ENCODE measurements at regions not wholly inside any gene's neighbourhood (a gene's known extent, or its start where the extent isn't known, plus 50 kb on each side); places are given as distances from the start of the nearest gene placed in this dataset.

DNA sequence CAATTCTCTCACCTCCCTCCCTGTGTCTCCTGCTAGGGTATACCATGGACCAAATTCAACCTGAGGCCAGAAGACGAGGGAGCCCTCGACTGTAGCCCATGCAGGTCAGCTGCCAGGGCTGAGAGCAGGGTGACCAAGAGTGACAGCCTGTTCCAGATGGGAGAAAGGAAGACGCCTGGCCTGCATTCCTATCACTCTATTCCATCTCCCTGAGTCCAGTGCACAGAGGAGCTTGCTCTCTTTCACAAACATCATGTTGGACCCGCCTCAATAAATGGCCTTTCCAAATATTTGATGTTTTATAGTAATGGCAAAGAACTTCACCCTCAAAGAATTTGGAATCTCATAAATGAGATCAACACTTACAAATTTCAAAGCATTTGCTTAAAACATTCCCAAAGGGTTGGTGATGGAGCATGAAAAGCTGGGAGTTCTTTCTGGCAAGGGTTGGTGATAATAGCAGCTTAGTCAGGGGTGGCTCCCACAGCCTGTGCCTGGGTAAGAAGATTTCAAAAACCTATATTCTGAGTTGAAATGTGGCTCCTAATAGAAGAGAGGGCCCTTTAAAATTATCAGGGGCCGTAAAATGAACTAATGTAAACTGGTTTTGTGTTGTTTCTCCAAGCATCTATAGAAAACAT, 393.1 kb downstream of the EFNA5 start:
- TF ChIP-seq, protein P1, sequence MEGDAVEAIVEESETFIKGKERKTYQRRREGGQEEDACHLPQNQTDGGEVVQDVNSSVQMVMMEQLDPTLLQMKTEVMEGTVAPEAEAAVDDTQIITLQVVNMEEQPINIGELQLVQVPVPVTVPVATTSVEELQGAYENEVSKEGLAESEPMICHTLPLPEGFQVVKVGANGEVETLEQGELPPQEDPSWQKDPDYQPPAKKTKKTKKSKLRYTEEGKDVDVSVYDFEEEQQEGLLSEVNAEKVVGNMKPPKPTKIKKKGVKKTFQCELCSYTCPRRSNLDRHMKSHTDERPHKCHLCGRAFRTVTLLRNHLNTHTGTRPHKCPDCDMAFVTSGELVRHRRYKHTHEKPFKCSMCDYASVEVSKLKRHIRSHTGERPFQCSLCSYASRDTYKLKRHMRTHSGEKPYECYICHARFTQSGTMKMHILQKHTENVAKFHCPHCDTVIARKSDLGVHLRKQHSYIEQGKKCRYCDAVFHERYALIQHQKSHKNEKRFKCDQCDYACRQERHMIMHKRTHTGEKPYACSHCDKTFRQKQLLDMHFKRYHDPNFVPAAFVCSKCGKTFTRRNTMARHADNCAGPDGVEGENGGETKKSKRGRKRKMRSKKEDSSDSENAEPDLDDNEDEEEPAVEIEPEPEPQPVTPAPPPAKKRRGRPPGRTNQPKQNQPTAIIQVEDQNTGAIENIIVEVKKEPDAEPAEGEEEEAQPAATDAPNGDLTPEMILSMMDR (IDR thresholded peaks at IDR 0.05): no peak
- H3K9me3 ChIP-seq: no peaks in the 10 kb centered on the region

DNA sequence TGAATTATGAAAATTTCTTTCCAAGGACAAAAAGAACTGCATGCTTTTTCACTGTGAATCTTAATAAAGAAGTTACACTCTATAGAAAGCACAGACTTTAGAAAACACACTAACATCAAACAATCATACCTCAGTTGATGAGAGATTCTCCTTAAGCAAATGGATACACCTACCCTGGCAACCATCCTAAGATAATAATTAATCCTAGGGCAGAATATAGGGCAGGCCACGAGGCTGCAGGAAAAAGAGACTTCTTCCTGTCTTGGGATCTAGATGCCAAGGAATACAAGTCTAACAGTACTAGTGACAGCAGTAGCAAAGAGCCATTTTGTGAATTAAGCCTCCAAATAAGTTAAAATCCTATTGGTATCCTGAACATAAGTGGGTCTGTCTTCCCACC, 395.4 kb downstream of the EFNA5 start:
- Histone ChIP-seq H3K27me3 (no peaks in the 10 kb centered on the region), H3K27ac (no peak overlapping the region), H3K4me3 (no peak overlapping the region), H3K9me3 (no peaks in the 10 kb centered on the region), H3K4me1 (no peaks in the 10 kb centered on the region), H3K36me3 (no peaks in the 10 kb centered on the region)
- DNase-seq: no peak
- TF ChIP-seq, protein P1 (IDR thresholded peaks at IDR 0.05): no peak
- intact Hi-C loops (cut with DNase I; ENCODE audit: low total_unique reads): loop anchor here (5.0 kb wide), 1 partner anchor 127 kb away; no protein-coding TSS in a partner anchor

More for the DNA sequence above, 393.1 kb downstream of the EFNA5 start:
- no peak for DNase-seq
- no peak overlapping the region for H3K4me3 ChIP-seq
- no peak overlapping the region for H3K27ac ChIP-seq
- no peaks in the 10 kb centered on the region for H3K4me1 ChIP-seq
- H3K36me3 ChIP-seq: no peaks in the 10 kb centered on the region
- intact Hi-C loops (cut with DNase I; ENCODE audit: low total_unique reads): loop anchor here (5.0 kb wide), 1 partner anchor 125 kb away; no protein-coding TSS in a partner anchor
- no peaks in the 10 kb centered on the region for H3K27me3 ChIP-seq

DNA sequence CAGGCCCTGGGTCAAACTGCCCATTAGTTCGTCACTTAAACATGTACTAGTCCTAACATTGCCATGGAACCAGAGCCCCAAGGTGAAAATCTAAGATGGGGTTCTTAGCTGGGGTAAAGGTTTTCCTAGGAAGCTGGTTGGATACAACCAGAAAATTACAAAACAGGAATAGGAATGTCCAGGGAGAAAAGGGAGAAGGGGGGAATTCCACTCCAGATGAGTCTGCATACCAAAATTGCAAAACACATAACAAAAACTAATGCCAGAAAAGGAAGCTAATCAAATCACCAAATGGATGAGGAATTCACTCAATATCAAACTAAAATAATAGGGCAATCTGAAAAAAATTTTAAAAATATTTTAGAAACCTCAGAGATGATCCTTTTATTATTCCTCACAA, 396.2 kb downstream of the EFNA5 start:
- intact Hi-C loops (cut with DNase I; ENCODE audit: low total_unique reads): no loop called here
- TF ChIP-seq, protein P1 (IDR thresholded peaks at IDR 0.05): no peak
- H3K36me3 ChIP-seq: no peaks in the 10 kb centered on the region
- no peak for DNase-seq
- no peaks in the 10 kb centered on the region for H3K27me3 ChIP-seq
- H3K27ac ChIP-seq: no peak overlapping the region
- no peaks in the 10 kb centered on the region for H3K9me3 ChIP-seq
- no peaks in the 10 kb centered on the region for H3K4me1 ChIP-seq
- no peak overlapping the region for H3K4me3 ChIP-seq

DNA sequence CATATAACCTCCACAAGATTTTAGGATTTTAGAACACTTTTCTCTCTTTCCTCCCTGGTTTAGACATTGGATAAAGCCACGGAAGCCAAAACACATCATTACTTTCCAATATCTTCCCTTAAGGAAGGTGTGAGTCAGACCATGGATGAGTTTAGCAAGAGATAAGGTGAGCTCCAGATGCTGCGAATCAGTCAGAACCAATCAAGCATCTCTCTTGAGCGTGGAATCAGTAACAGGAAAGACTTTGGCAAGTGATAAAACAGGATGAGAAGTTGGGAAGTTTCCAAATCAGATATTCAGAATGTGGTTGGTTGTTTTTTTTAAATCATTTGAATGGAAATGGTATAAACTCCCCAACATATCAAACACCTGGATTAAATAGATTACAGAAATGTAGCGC, 397.8 kb downstream of the EFNA5 start:
- no peak for DNase-seq
- Histone ChIP-seq H3K4me1 (no peaks in the 10 kb centered on the region), H3K4me3 (no peak overlapping the region), H3K27ac (no peak overlapping the region), H3K9me3 (no peaks in the 10 kb centered on the region), H3K36me3 (no peaks in the 10 kb centered on the region), H3K27me3 (no peaks in the 10 kb centered on the region)
- TF ChIP-seq, protein P1 (IDR thresholded peaks at IDR 0.05): no peak
- intact Hi-C loops (cut with DNase I; ENCODE audit: low total_unique reads): no loop called here

DNA sequence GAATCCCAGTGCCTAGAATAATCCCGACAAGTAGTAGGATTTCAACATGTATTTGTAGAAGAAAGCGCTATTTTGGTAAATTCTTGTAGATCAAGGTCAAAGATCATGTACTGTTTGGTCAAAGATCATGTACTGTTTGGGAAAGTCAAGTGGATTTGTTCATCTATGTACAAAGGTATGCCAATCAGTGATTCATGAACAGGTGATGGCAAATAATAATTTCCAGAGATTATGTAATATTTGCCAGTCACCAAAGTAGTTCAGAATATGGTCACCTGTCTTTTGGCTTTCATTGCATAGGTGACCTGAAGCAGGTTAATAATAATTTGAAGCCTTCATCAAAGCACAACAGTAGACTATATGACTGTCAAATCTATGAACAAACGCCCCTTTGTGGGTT, 398.2 kb downstream of the EFNA5 start:
- TF ChIP-seq, protein P1 (IDR thresholded peaks at IDR 0.05): no peak
- H3K27ac ChIP-seq: no peak overlapping the region
- intact Hi-C loops (cut with DNase I; ENCODE audit: low total_unique reads): no loop called here
- DNase-seq: no peak
- H3K27me3 ChIP-seq: no peaks in the 10 kb centered on the region
- no peaks in the 10 kb centered on the region for H3K9me3 ChIP-seq
- no peaks in the 10 kb centered on the region for H3K36me3 ChIP-seq
- H3K4me1 ChIP-seq: no peaks in the 10 kb centered on the region
- H3K4me3 ChIP-seq: no peak overlapping the region
